Lung (tissue), 11 donors: ENCODE measurements at regions not wholly inside any gene's neighbourhood (a gene's known extent, or its start where the extent isn't known, plus 50 kb on each side); places are given as distances from the start of the nearest gene placed in this dataset.

Source experiments
- ATAC-seq: fragments of 200-7000 bp; cut with Tn5 transposase; one replicate; pipeline ENCODE4 v1.9.1; 2020; ENCODE audit warnings: moderate number of reproducible peaks; ENCODE audit not compliant: insufficient read depth, low FRiP score
- DNase-seq, 3 donors: peaks; one replicate each; pipeline ENCODE4 v3.0.0-alpha.2; 2013 to 2017
- H3K27ac ChIP-seq, 2 donors: one replicate each; pipeline ENCODE4 v1.5.1; 2013; ENCODE audit warnings: mild to moderate bottlenecking in 2 of 2, moderate library complexity in 2 of 2, control low read depth in 1 of 2, inconsistent platforms in 1 of 2, low read depth in 1 of 2, low read length in 1 of 2
- H3K27me3 ChIP-seq, 3 donors: one replicate each; pipeline ENCODE4 v1.5.1; 2013; ENCODE audit warnings: low read length in 2 of 3; ENCODE audit not compliant: control insufficient read depth in 3 of 3, insufficient read depth in 3 of 3
- H3K36me3 ChIP-seq, 4 donors: one replicate each; pipeline ENCODE4 v1.5.1; 2013; ENCODE audit warnings: low read length in 4 of 4, mild to moderate bottlenecking in 1 of 4, moderate library complexity in 1 of 4; ENCODE audit not compliant: control insufficient read depth in 4 of 4, insufficient read depth in 4 of 4
- H3K4me1 ChIP-seq, 5 donors: one replicate each; pipeline ENCODE4 v1.5.1; 2013; ENCODE audit warnings: low read length in 5 of 5, mild to moderate bottlenecking in 2 of 5, moderate library complexity in 1 of 5; ENCODE audit not compliant: control insufficient read depth in 5 of 5, insufficient read depth in 5 of 5
- H3K4me3 ChIP-seq: one replicate; pipeline ENCODE4 v1.5.1; 2013; ENCODE audit warnings: mild to moderate bottlenecking, control low read depth, moderate library complexity
- H3K9ac ChIP-seq, 2 donors: one replicate each; pipeline ENCODE4 v1.5.1; 2013; ENCODE audit warnings: low read length in 2 of 2, control low read depth in 1 of 2; ENCODE audit not compliant: insufficient read depth in 1 of 2
- H3K9me3 ChIP-seq, 4 donors: one replicate each; pipeline ENCODE4 v1.5.1; 2013; ENCODE audit warnings: low read length in 3 of 4, mild to moderate bottlenecking in 1 of 4, moderate library complexity in 1 of 4; ENCODE audit not compliant: control insufficient read depth in 4 of 4, insufficient read depth in 3 of 4
- WGBS, 2 donors: extraction: QIAGEN DNeasy Blood & Tissue Kit; methylation state at CpG; one replicate each; pipeline ENCODE4 v1.1.7; 2013; 5-methylcytosine and 5-hydroxymethylcytosine counted together
- TF ChIP-seq, protein P1 (sequence below): IDR thresholded peaks from 2 replicates; pipeline ENCODE4 v1.5.1; 2012; ENCODE audit warnings: mild to moderate bottlenecking; ENCODE audit errors: control extremely low read depth, extremely low read depth
- donor health status: control.
- donor health status: control.
- donor health status: Bipolar disorder and iron deficiency.
- donor health status: healthy.
- donor health status: DM: yes; HTN: yes; CAD: no.

DNA sequence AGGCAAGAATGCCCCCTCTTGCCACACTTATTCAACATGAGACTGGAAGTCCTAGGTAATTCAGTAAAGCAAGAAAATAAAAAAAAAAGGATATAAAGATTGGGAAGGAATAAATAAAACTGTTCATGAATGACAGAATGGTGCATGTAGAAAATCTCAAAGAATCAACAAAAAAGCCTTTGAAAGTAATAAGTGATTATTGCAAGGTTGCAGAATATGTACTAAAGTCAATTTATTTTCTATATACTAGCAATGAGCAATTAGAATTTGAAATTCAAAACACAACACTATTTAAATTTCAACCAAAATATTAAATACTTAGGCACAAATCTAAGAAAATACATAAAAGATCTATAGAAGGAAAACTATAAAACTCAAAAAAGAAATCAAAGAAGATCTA, 58.6 kb downstream of the MAGEA10 start:
- H3K9ac ChIP-seq: no peak overlapping the region

GRCh38 chrX:152074163-152074562, 64.2 kb downstream of the MAGEA10 start:
- no peak for ATAC-seq
- no peak overlapping the region for H3K27ac ChIP-seq
- H3K36me3 ChIP-seq: no peaks in the 10 kb centered on the region
- H3K9me3 ChIP-seq: peaks cover 0 to 3% (median 0%) of the 10 kb centered on the region in 4 donors
- H3K9ac ChIP-seq: no peak overlapping the region
- no peaks in the 10 kb centered on the region for H3K4me1 ChIP-seq
- H3K27me3 ChIP-seq: peaks cover 0 to 2% (median 0%) of the 10 kb centered on the region in 3 donors
- 68 to 89% methylated on average over 1 of the region's 1 CpG for WGBS, 2 donors
- DNase-seq: no peak
- no peak overlapping the region for H3K4me3 ChIP-seq
- TF ChIP-seq, protein P1, sequence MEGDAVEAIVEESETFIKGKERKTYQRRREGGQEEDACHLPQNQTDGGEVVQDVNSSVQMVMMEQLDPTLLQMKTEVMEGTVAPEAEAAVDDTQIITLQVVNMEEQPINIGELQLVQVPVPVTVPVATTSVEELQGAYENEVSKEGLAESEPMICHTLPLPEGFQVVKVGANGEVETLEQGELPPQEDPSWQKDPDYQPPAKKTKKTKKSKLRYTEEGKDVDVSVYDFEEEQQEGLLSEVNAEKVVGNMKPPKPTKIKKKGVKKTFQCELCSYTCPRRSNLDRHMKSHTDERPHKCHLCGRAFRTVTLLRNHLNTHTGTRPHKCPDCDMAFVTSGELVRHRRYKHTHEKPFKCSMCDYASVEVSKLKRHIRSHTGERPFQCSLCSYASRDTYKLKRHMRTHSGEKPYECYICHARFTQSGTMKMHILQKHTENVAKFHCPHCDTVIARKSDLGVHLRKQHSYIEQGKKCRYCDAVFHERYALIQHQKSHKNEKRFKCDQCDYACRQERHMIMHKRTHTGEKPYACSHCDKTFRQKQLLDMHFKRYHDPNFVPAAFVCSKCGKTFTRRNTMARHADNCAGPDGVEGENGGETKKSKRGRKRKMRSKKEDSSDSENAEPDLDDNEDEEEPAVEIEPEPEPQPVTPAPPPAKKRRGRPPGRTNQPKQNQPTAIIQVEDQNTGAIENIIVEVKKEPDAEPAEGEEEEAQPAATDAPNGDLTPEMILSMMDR: no peak

More for the DNA sequence above, 58.6 kb downstream of the MAGEA10 start:
- Histone ChIP-seq H3K27ac (no peak overlapping the region), H3K27me3 (peaks cover 0 to 2% (median 0%) of the 10 kb centered on the region in 3 donors), H3K9me3 (no peaks in the 10 kb centered on the region), H3K36me3 (no peaks in the 10 kb centered on the region), H3K4me3 (no peak overlapping the region), H3K4me1 (no peaks in the 10 kb centered on the region)
- TF ChIP-seq, protein P1: no peak
- DNase-seq: no peak
- no peak for ATAC-seq

DNA sequence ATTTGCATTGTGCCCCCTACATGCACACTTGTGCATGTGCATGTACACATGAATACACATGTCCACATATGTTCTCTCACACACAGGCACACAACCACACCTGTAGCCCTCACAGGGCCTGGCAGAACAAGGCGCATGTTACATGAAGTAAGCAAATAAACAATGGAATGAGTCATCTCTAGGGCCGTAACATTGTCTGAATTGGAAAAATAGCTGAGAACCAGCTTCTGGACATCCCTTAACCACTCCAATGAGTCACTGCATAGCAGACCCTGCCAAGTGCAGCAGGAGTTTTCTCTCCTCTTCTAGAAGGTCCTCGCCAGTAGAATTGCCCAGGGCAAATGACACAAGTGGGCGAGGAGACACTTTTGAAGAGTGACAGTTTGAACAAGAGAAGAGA, 66.1 kb downstream of the MAGEA10 start:
- no peaks in the 10 kb centered on the region for H3K36me3 ChIP-seq
- 65 to 82% methylated on average over 4 of the region's 4 CpGs for WGBS, 2 donors
- H3K4me1 ChIP-seq: no peaks in the 10 kb centered on the region
- peaks cover 0 to 3% (median 0%) of the 10 kb centered on the region in 4 donors for H3K9me3 ChIP-seq
- H3K4me3 ChIP-seq: no peak overlapping the region
- no peak overlapping the region for H3K27ac ChIP-seq
- ATAC-seq (peak; percentile 41), DNase-seq (no peak)
- H3K9ac ChIP-seq: no peak overlapping the region
- H3K27me3 ChIP-seq: no peaks in the 10 kb centered on the region
- TF ChIP-seq, protein P1: no peak

GRCh38 chrX:152070144-152070543, 68.2 kb downstream of the MAGEA10 start:
- no peaks in the 10 kb centered on the region for H3K36me3 ChIP-seq
- H3K4me1 ChIP-seq: no peaks in the 10 kb centered on the region
- no peak for DNase-seq
- H3K9me3 ChIP-seq: peaks cover 0 to 3% (median 0%) of the 10 kb centered on the region in 4 donors
- H3K4me3 ChIP-seq: no peak overlapping the region
- 61 to 93% methylated on average over 2 of the region's 2 CpGs for WGBS, 2 donors
- no peak overlapping the region for H3K27ac ChIP-seq
- TF ChIP-seq, protein P1: no peak
- no peak for ATAC-seq
- no peaks in the 10 kb centered on the region for H3K27me3 ChIP-seq
- no peak overlapping the region for H3K9ac ChIP-seq
